GOT3 (cell line): ENCODE measurements at regions not wholly inside any gene's neighbourhood (a gene's known extent, or its start where the extent isn't known, plus 50 kb on each side); places are given as distances from the start of the nearest gene placed in this dataset.

Experiments
- DNase-seq: peaks from one replicate; lab custom pipeline; 2025; ENCODE audit warnings: mixed read lengths; lab: John Stamatoyannopoulos, UW

DNA sequence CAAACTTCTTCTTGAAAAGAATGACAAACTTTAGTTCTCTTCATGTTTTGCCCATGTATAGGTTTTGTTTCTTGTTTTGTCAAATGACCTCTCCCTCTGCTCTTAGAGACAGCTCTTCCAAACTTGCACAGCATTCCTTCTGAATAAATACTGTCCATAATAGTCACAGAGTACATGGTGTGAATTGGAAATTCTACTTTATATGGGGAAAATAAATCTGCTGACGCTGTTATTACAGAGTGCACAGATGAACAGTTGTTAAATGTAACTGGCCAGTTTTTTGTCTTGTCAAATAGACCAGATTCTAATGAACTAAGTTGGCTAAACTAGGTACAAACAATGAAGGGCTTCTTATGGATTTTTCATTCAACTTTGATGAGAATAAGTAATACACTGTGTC lies 115.8 kb upstream of the DTNA start:
- DNase-seq, result no peak

DNA sequence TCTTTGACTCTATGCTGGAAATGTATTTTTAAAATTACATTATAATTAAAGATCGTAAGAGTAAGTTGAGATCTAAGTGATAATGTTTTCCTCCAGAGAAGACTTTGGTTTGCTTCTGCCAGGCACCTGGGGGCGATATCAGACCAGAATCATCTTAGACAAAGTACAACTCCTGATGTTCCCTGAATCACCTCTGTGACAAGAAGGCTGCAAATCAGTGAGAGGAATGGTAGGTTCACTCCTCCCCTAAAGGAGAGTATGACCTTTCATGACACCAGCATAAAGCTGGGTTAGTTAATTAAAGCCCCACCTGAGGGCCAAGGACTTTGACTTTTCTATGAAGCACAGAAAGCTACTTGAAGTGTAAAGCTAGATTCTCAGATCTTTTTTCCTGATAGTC lies 114.4 kb upstream of the DTNA start:
- DNase-seq, result no peak

DNA sequence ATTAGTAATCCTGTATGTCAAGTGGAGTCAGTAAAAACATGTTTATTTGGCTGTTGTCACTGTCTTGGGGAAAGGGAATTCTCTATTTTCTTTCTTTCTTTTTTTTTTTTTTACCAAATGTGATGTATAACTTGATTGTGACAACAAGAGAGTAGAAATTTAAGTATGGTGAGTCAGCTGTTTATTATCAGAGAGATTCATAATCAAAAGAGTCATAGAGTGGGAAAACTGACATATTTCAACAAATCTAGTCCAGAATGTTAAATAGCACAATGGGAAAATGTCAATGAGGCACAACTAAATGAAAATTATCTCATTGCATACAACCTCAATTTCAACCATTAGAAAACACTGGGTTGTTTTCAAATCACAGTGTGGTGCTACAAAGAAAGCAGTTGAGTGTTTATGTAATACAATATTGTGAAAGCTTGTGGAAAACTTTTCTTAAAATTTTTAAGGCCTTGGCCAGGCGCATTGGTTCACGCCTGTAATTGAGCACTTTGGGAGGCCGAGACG lies 111.9 kb upstream of the DTNA start:
- no peak for DNase-seq

DNA sequence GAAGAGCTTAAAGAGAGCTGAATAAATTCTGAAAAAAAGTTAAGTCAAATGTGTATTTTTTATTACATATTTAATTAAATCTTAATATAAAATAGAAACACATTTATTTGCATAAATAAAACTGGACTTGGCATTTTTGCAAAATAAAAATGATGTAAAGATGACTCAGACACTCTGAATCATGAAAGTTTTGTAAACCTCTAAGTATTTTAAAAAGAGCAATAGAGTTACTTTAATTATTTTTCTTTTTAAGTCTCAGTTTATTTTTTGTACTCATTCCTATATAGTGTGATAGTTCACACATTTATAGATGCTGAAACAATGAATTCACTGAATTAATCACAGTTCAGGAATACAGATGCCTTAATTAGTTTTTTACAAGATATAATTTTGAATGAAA lies 109.9 kb upstream of the DTNA start:
- DNase-seq, result no peak

DNA sequence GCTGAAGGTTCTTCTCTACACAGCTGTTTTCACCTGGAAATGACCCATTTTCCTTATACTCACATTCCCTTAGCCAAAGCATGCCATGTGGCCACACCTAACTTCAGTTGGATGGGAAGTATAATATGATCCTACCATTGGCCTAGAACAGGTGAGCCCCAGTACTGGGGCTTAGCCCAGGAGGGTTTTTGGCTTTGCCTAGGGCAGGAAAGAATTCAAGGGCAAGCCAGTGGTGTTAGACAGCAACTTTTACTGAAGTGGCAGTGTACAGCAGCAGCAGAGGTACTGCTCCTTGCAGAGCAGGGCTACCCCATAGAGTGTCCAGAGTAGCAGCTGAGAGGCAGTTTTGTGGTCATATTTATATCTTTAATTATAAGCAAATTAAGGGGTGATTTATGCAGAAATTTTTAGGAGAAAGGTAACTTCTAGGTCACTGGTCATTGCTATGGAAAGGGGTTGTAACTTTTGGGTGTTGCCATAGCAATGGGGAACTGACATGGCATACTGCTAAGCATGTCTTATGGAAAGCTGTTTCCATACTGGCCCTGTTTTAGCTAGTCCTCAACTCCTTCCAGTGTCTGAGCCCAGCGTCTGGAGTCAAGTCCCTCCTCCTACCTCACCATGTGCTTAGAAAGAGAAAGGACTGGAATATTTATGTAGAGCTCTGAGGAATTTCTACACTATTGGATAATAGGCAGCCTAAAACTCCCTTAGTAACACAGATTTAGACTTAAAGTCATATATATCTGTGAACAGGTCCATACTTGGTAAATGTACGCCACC lies 109.0 kb upstream of the DTNA start:
- DNase-seq, result no peak

DNA sequence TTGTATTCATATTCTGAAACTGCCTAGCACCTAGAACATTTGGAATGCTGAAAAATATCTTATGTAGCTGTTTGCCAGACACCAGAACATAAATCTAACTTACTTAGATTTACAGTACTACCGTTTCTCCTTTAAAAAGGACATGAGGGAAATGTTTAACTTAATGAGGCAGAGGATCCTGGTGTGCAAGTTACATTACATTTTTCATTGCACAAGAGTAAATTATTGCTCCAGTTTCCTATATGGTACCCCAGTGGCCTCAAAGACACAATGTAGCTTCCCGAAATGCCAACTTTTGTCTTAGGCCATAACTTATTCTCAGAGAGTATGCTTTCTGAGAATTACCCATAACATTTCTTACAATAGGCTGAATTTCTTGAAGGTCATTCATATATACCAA lies 105.5 kb upstream of the DTNA start:
- DNase-seq, result no peak

DNA sequence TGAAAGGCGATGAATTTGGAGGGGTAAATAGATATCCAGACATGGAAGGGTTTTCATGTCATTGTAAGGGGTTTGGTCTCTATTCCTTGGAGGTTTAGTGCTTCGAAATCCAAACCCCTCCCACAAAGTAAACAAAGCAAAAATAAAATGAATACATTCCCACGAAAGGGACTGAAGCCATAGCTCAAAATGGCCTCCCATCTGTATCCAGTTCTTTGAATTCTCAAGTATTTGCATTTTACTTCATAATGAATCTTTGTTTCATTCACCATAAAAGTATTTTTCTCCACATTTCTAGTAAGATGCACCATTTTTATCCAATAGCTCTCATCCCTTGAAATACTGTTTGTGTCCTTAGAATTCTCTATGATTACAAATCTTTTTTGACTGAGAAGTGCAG lies 103.2 kb upstream of the DTNA start:
- no peak for DNase-seq

DNA sequence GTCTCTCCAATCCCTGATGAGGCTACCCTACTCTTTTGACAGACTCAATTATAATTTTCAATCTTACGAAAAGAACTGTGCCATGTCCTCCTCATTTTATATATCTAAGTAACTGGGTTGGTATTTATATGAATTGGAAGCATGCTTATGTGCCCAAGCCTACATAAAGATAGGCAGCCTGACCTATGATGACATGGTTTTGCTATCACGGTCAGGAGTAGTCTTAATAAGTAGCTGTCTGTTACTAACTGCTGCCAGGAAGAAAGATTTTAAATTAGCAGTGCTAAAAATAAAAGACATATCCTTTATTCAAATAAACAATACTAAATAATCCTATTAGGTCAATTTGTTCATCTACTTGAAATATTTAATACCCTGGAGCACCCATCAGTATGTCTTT lies 102.0 kb upstream of the DTNA start:
- DNase-seq, result no peak

DNA sequence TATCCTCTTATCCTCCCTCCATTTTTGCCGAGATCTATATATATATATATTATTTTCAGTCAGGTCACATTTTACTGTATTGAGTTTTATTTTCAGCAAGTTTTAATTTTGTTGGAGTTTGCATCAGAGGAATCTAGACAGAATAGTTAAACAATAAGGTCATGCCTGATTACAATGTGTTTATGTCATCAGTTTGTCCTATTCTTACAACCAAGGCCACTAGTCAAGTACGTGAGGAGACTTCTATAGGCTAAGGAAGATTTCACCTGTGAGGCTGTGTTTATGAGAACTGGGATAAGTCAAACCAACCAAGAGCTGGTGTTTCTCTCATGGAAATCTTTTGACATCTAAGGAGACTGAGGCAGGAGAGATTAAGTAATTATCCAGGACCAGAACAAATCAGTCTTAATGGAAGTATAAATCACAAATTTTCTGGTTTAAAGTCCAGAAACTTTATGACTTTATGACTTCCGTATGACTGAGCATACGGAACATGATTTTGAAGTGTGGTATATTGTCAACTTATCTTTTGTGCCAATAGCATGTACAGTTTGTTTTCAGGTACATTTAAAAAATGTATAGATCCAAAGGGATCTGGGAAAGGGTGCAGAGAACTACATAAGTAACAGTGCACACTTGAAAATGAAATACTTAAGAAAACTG lies 100.0 kb upstream of the DTNA start:
- no peak for DNase-seq

DNA sequence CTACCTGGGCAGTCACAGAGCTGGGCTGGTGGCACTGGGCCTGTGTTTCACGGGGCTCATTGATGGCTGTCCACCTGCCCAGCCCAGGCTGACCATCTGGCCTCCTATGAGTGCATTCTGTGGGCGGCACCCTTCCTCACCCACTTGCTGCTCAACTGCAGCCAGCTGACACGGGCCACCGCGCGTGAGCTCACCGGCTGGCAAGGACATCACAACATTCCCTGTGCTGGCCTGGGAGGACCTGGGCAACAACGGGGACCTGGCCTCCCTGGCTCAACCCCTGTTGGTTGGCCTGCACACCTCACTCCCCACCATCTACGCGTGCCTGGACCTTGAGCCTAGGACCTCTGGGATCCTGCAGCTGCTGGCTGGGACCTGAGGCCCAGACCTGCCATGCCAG lies 98.2 kb upstream of the DTNA start:
- DNase-seq, result no peak

DNA sequence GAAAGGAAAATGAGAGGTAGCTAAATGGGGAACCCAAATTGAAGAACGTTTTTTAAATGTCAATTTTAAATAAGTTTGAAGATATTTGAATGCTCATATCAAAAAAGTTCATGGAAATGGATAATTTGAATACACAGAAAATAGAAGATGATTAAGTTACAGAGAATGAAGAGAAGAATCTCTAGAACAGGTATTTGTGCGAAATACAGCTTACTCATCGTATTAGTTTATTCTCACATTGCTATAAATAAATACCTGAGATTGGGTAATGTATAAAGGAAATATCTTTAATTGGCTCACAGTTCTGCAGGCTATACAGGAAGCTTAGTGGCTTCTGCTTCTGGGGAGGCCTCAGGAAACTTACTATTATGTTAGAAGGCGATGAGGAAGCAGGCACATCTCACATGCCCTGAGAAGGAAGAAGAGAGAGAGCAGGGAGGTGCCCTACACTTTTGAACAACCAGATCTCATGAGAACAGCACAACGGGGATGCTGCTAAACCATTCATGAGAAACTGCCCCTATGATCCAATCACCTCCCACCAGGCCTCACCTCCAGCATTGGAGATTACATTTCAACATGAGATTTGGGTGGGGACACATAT lies 89.7 kb upstream of the DTNA start:
- no peak for DNase-seq

DNA sequence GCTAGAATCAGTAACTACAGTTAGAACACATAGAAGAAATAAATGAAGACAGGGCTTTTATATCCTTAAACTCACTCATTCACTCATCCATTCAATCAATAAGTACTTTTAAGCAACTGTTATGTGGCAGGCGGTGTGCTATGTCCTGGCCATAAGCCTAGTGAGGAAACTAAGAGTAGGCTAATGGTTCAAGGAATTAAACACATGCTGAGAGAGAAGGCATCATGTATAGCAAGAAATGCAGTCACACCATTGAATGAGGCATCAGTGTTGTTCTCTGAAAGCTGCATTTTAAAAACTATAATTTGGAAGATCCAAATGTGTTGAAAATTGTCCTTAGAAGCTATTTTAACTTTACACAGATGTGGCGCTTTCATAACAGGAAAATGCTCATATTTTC lies 86.5 kb upstream of the DTNA start:
- DNase-seq, result no peak

DNA sequence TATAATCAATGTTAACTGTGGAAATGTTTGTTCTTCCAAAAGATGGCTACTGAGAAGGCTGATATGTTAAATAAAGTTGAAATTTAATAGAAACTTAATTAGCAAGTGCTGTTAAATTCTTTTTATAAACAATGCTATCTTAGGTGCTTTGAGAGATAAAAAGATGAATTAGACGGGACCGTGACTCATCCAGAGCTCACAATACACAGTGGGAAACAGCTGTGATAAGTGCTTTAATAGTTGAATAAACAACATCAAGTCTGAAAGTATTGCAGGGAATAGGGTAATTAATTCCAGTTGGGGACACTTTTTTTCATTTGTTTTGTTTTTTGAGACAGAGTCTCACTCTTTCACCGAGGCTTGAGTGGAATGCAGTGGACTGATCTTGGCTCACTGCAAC lies 85.5 kb upstream of the DTNA start:
- no peak for DNase-seq

DNA sequence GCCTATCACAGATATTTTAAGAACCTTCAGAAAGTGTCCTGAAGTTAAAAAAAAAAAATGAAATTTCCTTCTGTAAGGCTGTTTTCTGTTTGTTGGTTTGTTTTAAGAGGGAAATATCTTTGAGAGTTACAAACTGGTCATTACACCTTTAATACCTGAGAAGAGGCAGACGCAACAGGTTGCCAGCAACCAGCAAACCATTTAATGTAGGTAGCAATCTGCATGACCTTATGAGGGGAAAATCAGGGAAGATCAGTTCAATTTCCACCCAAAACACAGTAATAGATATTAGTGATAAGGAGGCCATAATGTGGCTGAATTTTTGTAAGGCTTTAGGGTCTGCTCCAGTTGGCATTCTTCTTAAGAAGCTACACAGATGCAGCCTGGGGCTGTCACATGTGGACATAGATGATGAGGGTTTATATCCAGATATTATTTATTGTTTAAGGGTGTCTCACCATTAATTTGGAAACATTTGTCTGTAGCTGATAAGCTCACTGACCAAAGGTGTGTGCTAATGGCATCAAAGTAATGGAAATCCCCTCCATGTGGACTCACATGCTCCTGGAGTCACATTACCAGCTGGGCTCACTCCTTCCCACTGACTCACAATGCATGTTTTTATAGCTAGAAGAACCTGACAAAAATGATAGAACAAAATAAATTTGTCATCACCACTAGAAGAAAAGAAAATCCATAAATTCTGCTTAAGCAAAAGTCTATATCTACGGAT lies 83.5 kb upstream of the DTNA start:
- DNase-seq, result no peak

DNA sequence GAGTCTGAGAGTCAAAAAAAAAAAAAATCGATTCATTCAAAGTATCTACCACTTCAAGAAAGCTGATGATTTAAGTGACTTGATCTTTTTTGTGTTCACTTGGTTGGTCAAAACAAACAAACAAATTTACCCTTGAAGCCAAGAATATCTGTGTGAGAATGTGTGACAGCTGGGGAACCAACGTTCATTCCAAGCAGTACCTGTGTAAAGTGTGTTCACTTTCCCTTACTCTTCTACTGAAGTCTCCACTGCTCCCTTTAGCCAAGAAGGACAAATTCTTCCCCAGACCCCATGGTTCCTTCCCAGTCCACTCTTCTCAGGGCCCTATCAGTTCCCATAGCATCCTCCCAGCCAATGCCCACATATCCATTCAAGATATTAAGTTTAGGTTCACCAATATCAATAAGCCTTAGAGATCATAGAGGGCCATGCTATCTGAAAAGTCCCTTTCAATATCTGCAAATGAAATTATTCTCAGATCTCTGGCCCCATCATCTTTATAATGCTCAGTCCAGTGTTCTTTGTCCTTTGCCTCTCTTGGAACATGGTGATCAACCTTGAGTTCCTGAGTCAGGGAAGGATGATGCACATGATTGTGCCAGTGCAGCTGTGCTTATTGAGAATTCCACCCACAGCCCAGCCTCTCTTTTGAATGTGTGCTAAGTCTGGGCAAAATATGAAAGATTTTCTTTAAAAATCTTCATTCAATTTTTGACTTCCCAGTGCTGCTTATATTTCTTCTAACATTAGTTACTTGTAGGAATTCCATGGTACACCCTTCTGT lies 82.8 kb upstream of the DTNA start:
- DNase-seq, result no peak

DNA sequence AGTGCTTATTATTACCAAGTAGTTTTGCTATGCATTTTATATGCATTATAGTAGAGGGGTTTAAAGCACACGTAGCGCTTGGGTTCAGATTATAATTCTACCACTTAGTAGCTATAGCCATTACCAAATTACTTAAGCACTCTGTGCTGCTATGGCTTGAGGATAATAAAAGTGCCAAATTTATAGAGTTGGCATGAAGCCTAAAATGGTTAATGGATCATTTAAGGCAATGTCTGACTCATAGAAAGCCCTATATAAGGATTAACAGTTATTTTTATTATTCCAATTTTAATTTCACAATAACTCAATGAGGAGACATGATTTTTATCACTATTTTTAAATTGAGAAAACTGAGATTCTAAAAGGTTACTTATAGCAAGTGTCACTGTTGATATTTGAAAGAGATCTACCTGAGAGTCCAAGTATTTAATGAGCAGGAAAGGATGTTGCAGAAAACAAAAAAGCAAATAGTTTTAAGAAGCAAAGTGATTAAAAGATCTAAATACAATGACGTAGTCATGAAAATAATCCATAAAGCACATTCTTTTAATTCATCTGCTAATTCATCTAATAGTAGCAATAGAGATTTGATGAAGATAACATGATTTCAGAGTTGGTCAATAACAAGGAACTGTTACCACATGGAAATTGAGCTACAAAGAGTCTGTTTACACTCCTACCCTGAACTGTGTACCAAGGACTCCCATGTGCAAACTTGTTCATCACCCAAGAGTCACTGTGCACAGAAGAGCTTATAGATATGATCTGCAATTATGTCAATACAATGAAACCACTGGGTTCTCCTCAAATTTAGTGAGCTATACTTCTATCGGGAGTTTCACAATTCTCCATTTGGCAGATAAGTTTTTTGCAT lies 78.8 kb upstream of the DTNA start:
- no peak for DNase-seq

DNA sequence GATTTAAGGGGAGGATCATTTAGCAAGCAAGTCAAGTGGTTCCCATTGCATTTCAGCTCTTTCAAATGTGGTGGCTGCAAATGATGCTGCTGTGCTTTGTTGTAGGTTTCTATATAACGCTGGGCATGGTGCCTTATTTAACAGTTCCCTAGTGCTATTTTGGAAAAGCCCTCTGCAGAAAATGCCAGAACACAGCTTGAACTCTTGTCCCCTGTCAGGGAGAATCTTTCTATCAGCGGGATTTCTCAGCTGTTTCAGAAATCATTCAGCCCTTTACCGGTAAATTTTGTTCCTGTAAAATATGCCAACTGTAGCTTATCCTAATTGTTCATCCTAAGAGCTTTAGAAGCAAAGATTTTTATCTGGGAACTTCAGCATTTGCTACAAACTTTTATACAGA lies 77.8 kb upstream of the DTNA start:
- no peak for DNase-seq

DNA sequence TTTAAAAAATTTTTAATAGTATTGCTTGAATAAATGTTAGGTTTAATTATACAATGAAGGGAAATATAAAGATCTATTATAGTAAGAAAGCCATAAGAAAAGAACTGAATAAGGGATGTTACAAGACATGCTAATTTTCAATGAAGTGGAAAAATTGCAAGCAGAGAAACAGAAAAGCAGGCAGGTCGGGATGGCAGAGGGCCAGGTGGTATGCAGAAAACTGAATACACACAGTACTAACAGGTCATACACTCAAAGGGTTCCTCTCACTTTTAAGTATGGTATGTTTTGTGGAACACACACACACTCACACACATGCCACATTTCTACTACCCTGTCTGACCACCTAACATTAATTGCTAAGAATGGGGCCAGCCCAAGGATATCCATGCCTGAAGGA lies 76.7 kb upstream of the DTNA start:
- DNase-seq, result no peak

DNA sequence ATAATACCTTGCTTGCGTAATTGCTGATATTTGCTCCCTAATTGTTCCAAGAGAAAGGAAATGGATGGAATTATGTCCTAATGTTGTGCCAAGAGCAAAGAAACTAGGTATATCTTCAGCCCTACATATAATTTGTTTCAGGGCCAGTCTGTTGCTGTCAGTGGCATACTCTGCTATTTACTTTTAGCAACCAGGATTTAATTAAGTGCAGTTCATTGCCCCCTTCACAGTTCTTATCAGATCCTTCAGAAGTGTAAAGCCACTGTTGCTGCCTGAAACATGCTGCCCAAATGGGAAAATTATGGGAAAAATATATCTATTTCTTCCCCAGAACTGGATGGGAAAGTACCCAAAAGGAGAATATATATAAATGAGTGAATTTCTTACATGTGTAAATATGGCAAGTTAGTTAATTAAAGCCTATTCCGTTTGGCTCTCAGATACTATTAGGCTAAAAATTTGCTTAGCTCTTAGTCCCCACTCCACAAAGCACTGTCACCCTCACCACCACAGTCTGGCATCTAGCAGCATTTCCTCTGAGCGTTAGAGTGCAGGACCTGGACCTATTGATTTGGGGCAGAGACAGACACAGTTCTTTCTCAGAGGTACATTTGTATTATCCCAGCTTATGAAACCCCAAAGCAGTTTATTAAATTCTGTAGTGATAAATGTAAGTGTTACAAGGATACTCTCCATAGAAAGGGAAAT lies 72.8 kb upstream of the DTNA start:
- DNase-seq, result no peak

DNA sequence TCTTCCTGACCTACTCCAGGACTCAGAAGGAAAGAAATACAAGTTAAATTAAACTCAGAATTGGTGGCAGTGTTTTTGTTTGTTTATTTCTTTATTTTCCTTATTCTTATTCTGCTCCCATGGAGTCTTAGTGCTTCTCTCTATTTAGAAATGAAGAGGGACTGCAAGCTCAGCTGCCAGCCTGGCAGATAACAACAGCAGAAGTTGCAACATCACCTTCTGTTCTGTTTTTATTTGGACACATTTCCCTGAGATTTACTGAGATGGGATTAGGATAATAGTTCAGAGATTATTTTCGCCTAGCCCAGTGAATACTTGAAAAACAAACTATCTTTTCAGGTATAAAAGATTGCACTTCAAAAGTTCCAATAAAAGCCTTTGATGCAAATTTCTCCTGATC lies 70.4 kb upstream of the DTNA start:
- no peak for DNase-seq
